Right atrium auricular region (tissue), 2 donors: ENCODE measurements at regions not wholly inside any gene's neighbourhood (a gene's known extent, or its start where the extent isn't known, plus 50 kb on each side); places are given as distances from the start of the nearest gene placed in this dataset.
"Not testable (repeated sequence)": the region's sequence is repeated elsewhere in the genome, so short reads cannot be mapped to it uniquely, and the experiment has no call there.

Experiments used
- DNase-seq: peaks from one replicate; pipeline ENCODE4 v3.0.0-alpha.2; 2019; ENCODE audit warnings: low spot score
- H3K27ac ChIP-seq, 2 donors: fragments of 200-600 bp; sonication (generic); 1 replicate in 1 of 2; 2 replicates in 1 of 2; pipeline ENCODE4 v1.5.1; 2016 to 2019
- H3K27me3 ChIP-seq, 2 donors: fragments of 200-600 bp; sonication (generic); one replicate each; pipeline versions ENCODE4 v1.5.1 to v1.6.0; 2017 to 2019
- H3K36me3 ChIP-seq: fragments of 200-600 bp; sonication (generic); one replicate; pipeline ENCODE4 v1.5.1; 2016
- H3K4me1 ChIP-seq, 2 donors: fragments of 200-600 bp; sonication (generic); one replicate each; pipeline versions ENCODE4 v1.5.1 to v1.6.0; 2017 to 2019
- H3K4me3 ChIP-seq, 2 donors: fragments of 200-600 bp; sonication (generic); 1 replicate in 1 of 2; 2 replicates in 1 of 2; pipeline ENCODE4 v1.5.1; 2017 to 2019; ENCODE audit warnings: mild to moderate bottlenecking in 1 of 2, moderate library complexity in 1 of 2
- H3K9me3 ChIP-seq, 2 donors: fragments of 200-600 bp; sonication (generic); one replicate each; pipeline ENCODE4 v1.5.1; 2019
- CTCF ChIP-seq, 2 donors: fragments of 200-600 bp; sonication (generic); IDR thresholded peaks; one replicate each; pipeline ENCODE4 v1.5.1; 2019; ENCODE audit warnings: antibody characterized with exemption in 2 of 2

- Histone ChIP-seq H3K36me3 (no peaks in the 10 kb centered on the region), H3K27ac (no peak overlapping the region), H3K4me1 (no peaks in the 10 kb centered on the region), H3K4me3 (no peak overlapping the region), H3K27me3 (no peaks in the 10 kb centered on the region), H3K9me3 (no peaks in the 10 kb centered on the region)
- no peak for DNase-seq
- no peak for TF ChIP-seq CTCF (IDR thresholded peaks at IDR 0.05)
Observed at GRCh38 chr5:88646866-88647265, 236.1 kb downstream of the MEF2C start.

GRCh38 chr5:88644676-88645075 is 238.3 kb downstream of the MEF2C start:
- H3K4me1 ChIP-seq = no peaks in the 10 kb centered on the region
- no peak overlapping the region for H3K27ac ChIP-seq
- no peaks in the 10 kb centered on the region for H3K27me3 ChIP-seq
- no peak overlapping the region for H3K4me3 ChIP-seq
- H3K36me3 ChIP-seq = no peaks in the 10 kb centered on the region
- no peaks in the 10 kb centered on the region for H3K9me3 ChIP-seq
- DNase-seq = no peak
- TF ChIP-seq CTCF (IDR thresholded peaks at IDR 0.05) = no peak

- TF ChIP-seq CTCF (IDR thresholded peaks at IDR 0.05) = no peak
- DNase-seq = no peak
- H3K27ac ChIP-seq = no peak overlapping the region
- no peak overlapping the region for H3K4me3 ChIP-seq
- H3K27me3 ChIP-seq = no peaks in the 10 kb centered on the region
- no peaks in the 10 kb centered on the region for H3K4me1 ChIP-seq
- H3K36me3 ChIP-seq = no peaks in the 10 kb centered on the region
- H3K9me3 ChIP-seq = no peaks in the 10 kb centered on the region
Observed at GRCh38 chr5:88643315-88643714, 239.7 kb downstream of the MEF2C start.

GRCh38 chr5:88634014-88634413 is 249.0 kb downstream of the MEF2C start:
- Histone ChIP-seq H3K36me3 (no peaks in the 10 kb centered on the region), H3K9me3 (no peaks in the 10 kb centered on the region), H3K27ac (no peak overlapping the region), H3K4me3 (no peak overlapping the region), H3K4me1 (no peaks in the 10 kb centered on the region), H3K27me3 (no peaks in the 10 kb centered on the region)
- DNase-seq = no peak
- no peak for TF ChIP-seq CTCF (IDR thresholded peaks at IDR 0.05)

- not testable (repeated sequence) for H3K27me3 ChIP-seq, DNase-seq, H3K4me3 ChIP-seq, H3K36me3 ChIP-seq, H3K4me1 ChIP-seq, H3K27ac ChIP-seq
- H3K9me3 ChIP-seq = peaks cover 5 to 21% of the 10 kb centered on the region in 2 donors
Observed at GRCh38 chr5:88622890-88623289, 260.1 kb downstream of the MEF2C start.

GRCh38 chr5:88615767-88616166 is 267.2 kb downstream of the MEF2C start:
- H3K9me3 ChIP-seq = peaks cover 0 to 13% of the 10 kb centered on the region in 2 donors
- DNase-seq, H3K27ac ChIP-seq, H3K36me3 ChIP-seq, H3K27me3 ChIP-seq, H3K4me1 ChIP-seq, H3K4me3 ChIP-seq: not testable (repeated sequence)

GRCh38 chr5:88613051-88613450 is 269.9 kb downstream of the MEF2C start:
- H3K27me3 ChIP-seq = no peaks in the 10 kb centered on the region
- DNase-seq = no peak
- no peak for TF ChIP-seq CTCF (IDR thresholded peaks at IDR 0.05)

More at GRCh38 chr5:88613051-88613450, 269.9 kb downstream of the MEF2C start:
- Histone ChIP-seq H3K27ac (no peak overlapping the region), H3K36me3 (no peaks in the 10 kb centered on the region), H3K4me1 (no peaks in the 10 kb centered on the region), H3K4me3 (no peak overlapping the region), H3K9me3 (peaks cover 0 to 10% of the 10 kb centered on the region in 2 donors)
